ENCODE measurements at regions not wholly inside any gene's neighbourhood (a gene's known extent, or its start where the extent isn't known, plus 50 kb on each side); places are given as distances from the start of the nearest gene placed in this dataset.

GRCh38 chr11:128327274-128327673 lies 260.1 kb downstream of the ETS1 start:
- intact Hi-C loops (cut with DNase I): no loop called here
- H3K36me3 ChIP-seq: no peaks in the 10 kb centered on the region
- 61 to 63% methylated on average over 4 of the region's 4 CpGs for WGBS, 2 donors
- DNase-seq: no peak
- H3K27ac ChIP-seq: no peak overlapping the region
- H3K4me3 ChIP-seq: no peak overlapping the region
- H3K27me3 ChIP-seq: no peaks in the 10 kb centered on the region
- TF ChIP-seq POLR2A (IDR thresholded peaks at IDR 0.05) (no peak), CTCF (IDR thresholded peaks at IDR 0.05) (no peak)
- no peaks in the 10 kb centered on the region for H3K4me1 ChIP-seq
- H3K9me3 ChIP-seq: no peaks in the 10 kb centered on the region

- WGBS, 2 donors: 57 to 72% methylated on average over 7 of the region's 7 CpGs
- DNase-seq: no peak
- H3K36me3 ChIP-seq: no peaks in the 10 kb centered on the region
- no peak overlapping the region for H3K27ac ChIP-seq
- no peak overlapping the region for H3K4me3 ChIP-seq
- H3K27me3 ChIP-seq: no peaks in the 10 kb centered on the region
- intact Hi-C loops (cut with DNase I): no loop called here
- H3K4me1 ChIP-seq: no peaks in the 10 kb centered on the region
- no peaks in the 10 kb centered on the region for H3K9me3 ChIP-seq
- TF ChIP-seq POLR2A (IDR thresholded peaks at IDR 0.05): no peak
- TF ChIP-seq CTCF (IDR thresholded peaks at IDR 0.05): no peak
Measured at GRCh38 chr11:128326791-128327190, 260.6 kb downstream of the ETS1 start.

GRCh38 chr11:128324531-128325141 lies 262.7 kb downstream of the ETS1 start:
- Histone ChIP-seq H3K9me3 (no peaks in the 10 kb centered on the region), H3K4me1 (no peaks in the 10 kb centered on the region), H3K27me3 (no peaks in the 10 kb centered on the region), H3K4me3 (no peak overlapping the region), H3K27ac (peak overlapping the region in 1 of 4 donors; percentile 50), H3K36me3 (no peaks in the 10 kb centered on the region)
- TF ChIP-seq POLR2A (IDR thresholded peaks at IDR 0.05): peak in 1 of 4 donors; percentile 42
- TF ChIP-seq CTCF (IDR thresholded peaks at IDR 0.05): no peak
- intact Hi-C loops (cut with DNase I): no loop called here
- no peak for DNase-seq
- WGBS, 2 donors: 53 to 72% methylated on average over 10 to 13 of the region's 14 CpGs

GRCh38 chr11:128324051-128324481 lies 263.3 kb downstream of the ETS1 start:
- peak overlapping the region in 1 of 4 donors; percentile 50 for H3K27ac ChIP-seq
- intact Hi-C loops (cut with DNase I): no loop called here
- WGBS, 2 donors: 73% methylated on average over 6 to 8 of the region's 9 CpGs

GRCh38 chr11:128323381-128323780 lies 264.0 kb downstream of the ETS1 start:
- intact Hi-C loops (cut with DNase I): no loop called here
- H3K27me3 ChIP-seq: no peaks in the 10 kb centered on the region
- H3K4me3 ChIP-seq: no peak overlapping the region
- peak overlapping the region in 1 of 4 donors; percentile 50 for H3K27ac ChIP-seq
- H3K9me3 ChIP-seq: no peaks in the 10 kb centered on the region
- no peaks in the 10 kb centered on the region for H3K4me1 ChIP-seq
- no peak for DNase-seq
- TF ChIP-seq POLR2A (IDR thresholded peaks at IDR 0.05): no peak
- TF ChIP-seq CTCF (IDR thresholded peaks at IDR 0.05): peak in 1 of 6 experiments; percentile 18
- WGBS, 2 donors: 60 to 74% methylated on average over 2 of the region's 2 CpGs
- H3K36me3 ChIP-seq: no peaks in the 10 kb centered on the region

More at GRCh38 chr11:128324051-128324481, 263.3 kb downstream of the ETS1 start:
- Histone ChIP-seq H3K4me1 (no peaks in the 10 kb centered on the region), H3K4me3 (no peak overlapping the region), H3K9me3 (no peaks in the 10 kb centered on the region), H3K27me3 (no peaks in the 10 kb centered on the region), H3K36me3 (no peaks in the 10 kb centered on the region)
- no peak for TF ChIP-seq POLR2A (IDR thresholded peaks at IDR 0.05)
- TF ChIP-seq CTCF (IDR thresholded peaks at IDR 0.05): no peak
- no peak for DNase-seq
